HuH-7 (cell line): ENCODE measurements at regions not wholly inside any gene's neighbourhood (a gene's known extent, or its start where the extent isn't known, plus 50 kb on each side); places are given as distances from the start of the nearest gene placed in this dataset.

Experiments used
- DNase-seq: peaks from one replicate; pipeline ENCODE4 v3.0.0; 2011; ENCODE audit warnings: low spot score

GRCh38 chr17:33352526-33352925 lies 59.4 kb upstream of the ASIC2 start:
- DNase-seq, result no peak

- no peak for DNase-seq
Observed at GRCh38 chr17:33356266-33356665, 63.2 kb upstream of the ASIC2 start.

GRCh38 chr17:33363475-33363874 lies 70.4 kb upstream of the ASIC2 start:
- no peak for DNase-seq

GRCh38 chr17:33366960-33367359 lies 73.9 kb upstream of the ASIC2 start:
- DNase-seq, result no peak

GRCh38 chr17:33369149-33369548 lies 76.1 kb upstream of the ASIC2 start:
- DNase-seq, result no peak

- no peak for DNase-seq
Observed at GRCh38 chr17:33369876-33370275, 76.8 kb upstream of the ASIC2 start.

- DNase-seq, result no peak
Observed at GRCh38 chr17:33370401-33370800, 77.3 kb upstream of the ASIC2 start.

- no peak for DNase-seq
Observed at GRCh38 chr17:33371377-33371776, 78.3 kb upstream of the ASIC2 start.

- no peak for DNase-seq
Observed at GRCh38 chr17:33373273-33373672, 80.2 kb upstream of the ASIC2 start.

- no peak for DNase-seq
Observed at GRCh38 chr17:33375103-33375502, 82.0 kb upstream of the ASIC2 start.

- no peak for DNase-seq
Observed at GRCh38 chr17:33375783-33376182, 82.7 kb upstream of the ASIC2 start.

- DNase-seq, result no peak
Observed at GRCh38 chr17:33377837-33378595, 84.9 kb upstream of the ASIC2 start.

- no peak for DNase-seq
Observed at GRCh38 chr17:33381201-33381600, 88.1 kb upstream of the ASIC2 start.

- DNase-seq, result no peak
Observed at GRCh38 chr17:33383488-33384023, 90.5 kb upstream of the ASIC2 start.

- DNase-seq, result no peak
Observed at GRCh38 chr17:33385133-33385532, 92.0 kb upstream of the ASIC2 start.

GRCh38 chr17:33385713-33386112 lies 92.6 kb upstream of the ASIC2 start:
- no peak for DNase-seq

GRCh38 chr17:33387406-33387805 lies 94.3 kb upstream of the ASIC2 start:
- DNase-seq, result no peak

GRCh38 chr17:33389504-33390135 lies 96.5 kb upstream of the ASIC2 start:
- no peak for DNase-seq

- DNase-seq, result no peak
Observed at GRCh38 chr17:33390479-33391176, 97.5 kb upstream of the ASIC2 start.

- DNase-seq, result no peak
Observed at GRCh38 chr17:33396818-33397217, 103.7 kb upstream of the ASIC2 start.

- DNase-seq, result no peak
Observed at GRCh38 chr17:33398386-33398785, 105.3 kb upstream of the ASIC2 start.

- no peak for DNase-seq
Observed at GRCh38 chr17:33401249-33401648, 108.2 kb upstream of the ASIC2 start.

GRCh38 chr17:33403194-33403593 lies 110.1 kb upstream of the ASIC2 start:
- DNase-seq, result no peak
